Lung (tissue), 11 donors: ENCODE measurements at regions not wholly inside any gene's neighbourhood (a gene's known extent, or its start where the extent isn't known, plus 50 kb on each side); places are given as distances from the start of the nearest gene placed in this dataset.
A peak's percentile ranks its signal among the peaks of the same experiment; 100 is the strongest.

Experiments used
- ATAC-seq: fragments of 200-7000 bp; cut with Tn5 transposase; one replicate; pipeline ENCODE4 v1.9.1; 2020; ENCODE audit warnings: moderate number of reproducible peaks; ENCODE audit not compliant: insufficient read depth, low FRiP score
- DNase-seq, 3 donors: peaks; one replicate each; pipeline ENCODE4 v3.0.0-alpha.2; 2013 to 2017
- H3K27ac ChIP-seq, 2 donors: one replicate each; pipeline ENCODE4 v1.5.1; 2013; ENCODE audit warnings: mild to moderate bottlenecking in 2 of 2, moderate library complexity in 2 of 2, control low read depth in 1 of 2, inconsistent platforms in 1 of 2, low read depth in 1 of 2, low read length in 1 of 2
- H3K27me3 ChIP-seq, 3 donors: one replicate each; pipeline ENCODE4 v1.5.1; 2013; ENCODE audit warnings: low read length in 2 of 3; ENCODE audit not compliant: control insufficient read depth in 3 of 3, insufficient read depth in 3 of 3
- H3K36me3 ChIP-seq, 4 donors: one replicate each; pipeline ENCODE4 v1.5.1; 2013; ENCODE audit warnings: low read length in 4 of 4, mild to moderate bottlenecking in 1 of 4, moderate library complexity in 1 of 4; ENCODE audit not compliant: control insufficient read depth in 4 of 4, insufficient read depth in 4 of 4
- H3K4me1 ChIP-seq, 5 donors: one replicate each; pipeline ENCODE4 v1.5.1; 2013; ENCODE audit warnings: low read length in 5 of 5, mild to moderate bottlenecking in 2 of 5, moderate library complexity in 1 of 5; ENCODE audit not compliant: control insufficient read depth in 5 of 5, insufficient read depth in 5 of 5
- H3K4me3 ChIP-seq: one replicate; pipeline ENCODE4 v1.5.1; 2013; ENCODE audit warnings: mild to moderate bottlenecking, control low read depth, moderate library complexity
- H3K9ac ChIP-seq, 2 donors: one replicate each; pipeline ENCODE4 v1.5.1; 2013; ENCODE audit warnings: low read length in 2 of 2, control low read depth in 1 of 2; ENCODE audit not compliant: insufficient read depth in 1 of 2
- H3K9me3 ChIP-seq, 4 donors: one replicate each; pipeline ENCODE4 v1.5.1; 2013; ENCODE audit warnings: low read length in 3 of 4, mild to moderate bottlenecking in 1 of 4, moderate library complexity in 1 of 4; ENCODE audit not compliant: control insufficient read depth in 4 of 4, insufficient read depth in 3 of 4
- WGBS, 2 donors: extraction: QIAGEN DNeasy Blood & Tissue Kit; methylation state at CpG; one replicate each; pipeline ENCODE4 v1.1.7; 2013; 5-methylcytosine and 5-hydroxymethylcytosine counted together
- TF ChIP-seq, protein P1 (sequence below): IDR thresholded peaks from 2 replicates; pipeline ENCODE4 v1.5.1; 2012; ENCODE audit warnings: mild to moderate bottlenecking; ENCODE audit errors: control extremely low read depth, extremely low read depth
- donor health status: control.
- donor health status: control.
- donor health status: Bipolar disorder and iron deficiency.
- donor health status: healthy.
- donor health status: DM: yes; HTN: yes; CAD: no.

DNA sequence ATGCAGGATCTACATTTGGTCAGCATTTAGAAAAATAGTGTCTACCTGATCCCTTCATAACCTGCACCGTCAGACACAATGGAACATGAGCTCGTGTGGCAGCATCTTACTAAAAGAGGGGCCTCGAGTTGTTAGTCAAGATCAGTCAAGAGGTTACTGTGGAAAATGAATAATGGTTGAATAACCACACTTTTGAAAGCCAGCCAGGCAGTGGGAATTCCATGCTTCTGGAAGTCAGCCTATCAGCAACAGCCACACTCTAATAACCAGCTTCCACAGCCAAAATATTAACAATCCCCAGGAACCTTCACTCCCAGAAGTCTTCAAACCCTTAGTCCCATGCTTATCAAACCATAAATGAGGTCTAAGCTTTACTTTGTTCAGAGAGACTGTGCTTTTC lies 234.3 kb downstream of the HS3ST1 start:
- H3K27me3 ChIP-seq = no peaks in the 10 kb centered on the region
- TF ChIP-seq, protein P1, sequence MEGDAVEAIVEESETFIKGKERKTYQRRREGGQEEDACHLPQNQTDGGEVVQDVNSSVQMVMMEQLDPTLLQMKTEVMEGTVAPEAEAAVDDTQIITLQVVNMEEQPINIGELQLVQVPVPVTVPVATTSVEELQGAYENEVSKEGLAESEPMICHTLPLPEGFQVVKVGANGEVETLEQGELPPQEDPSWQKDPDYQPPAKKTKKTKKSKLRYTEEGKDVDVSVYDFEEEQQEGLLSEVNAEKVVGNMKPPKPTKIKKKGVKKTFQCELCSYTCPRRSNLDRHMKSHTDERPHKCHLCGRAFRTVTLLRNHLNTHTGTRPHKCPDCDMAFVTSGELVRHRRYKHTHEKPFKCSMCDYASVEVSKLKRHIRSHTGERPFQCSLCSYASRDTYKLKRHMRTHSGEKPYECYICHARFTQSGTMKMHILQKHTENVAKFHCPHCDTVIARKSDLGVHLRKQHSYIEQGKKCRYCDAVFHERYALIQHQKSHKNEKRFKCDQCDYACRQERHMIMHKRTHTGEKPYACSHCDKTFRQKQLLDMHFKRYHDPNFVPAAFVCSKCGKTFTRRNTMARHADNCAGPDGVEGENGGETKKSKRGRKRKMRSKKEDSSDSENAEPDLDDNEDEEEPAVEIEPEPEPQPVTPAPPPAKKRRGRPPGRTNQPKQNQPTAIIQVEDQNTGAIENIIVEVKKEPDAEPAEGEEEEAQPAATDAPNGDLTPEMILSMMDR = no peak
- peaks cover 0 to 7% (median 1%) of the 10 kb centered on the region in 5 donors for H3K4me1 ChIP-seq
- no peaks in the 10 kb centered on the region for H3K36me3 ChIP-seq
- H3K4me3 ChIP-seq = no peak overlapping the region
- WGBS, 2 donors = 58 to 75% methylated on average over 3 of the region's 3 CpGs
- peaks cover 0 to 2% (median 0%) of the 10 kb centered on the region in 4 donors for H3K9me3 ChIP-seq
- no peak overlapping the region for H3K27ac ChIP-seq
- ATAC-seq = no peak
- H3K9ac ChIP-seq = no peak overlapping the region
- no peak for DNase-seq

DNA sequence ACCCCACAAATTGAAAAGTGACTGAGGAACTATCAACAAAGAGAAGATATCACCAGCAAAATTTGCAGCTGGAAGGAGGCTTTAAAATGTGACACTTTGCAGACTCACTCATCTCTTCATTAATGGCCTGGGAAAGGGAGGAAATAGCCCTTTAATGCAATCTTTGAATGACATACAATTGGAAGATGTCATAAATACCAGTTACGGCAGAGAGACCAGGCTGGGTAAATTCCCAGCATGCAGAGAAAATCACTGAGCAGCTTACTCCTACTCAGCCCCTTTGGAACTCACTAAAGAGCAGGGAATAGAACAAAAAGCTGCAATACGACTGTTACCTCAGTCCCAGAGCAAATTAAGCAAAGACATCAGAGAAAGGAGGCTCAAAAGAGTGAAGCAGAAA lies 238.9 kb downstream of the HS3ST1 start:
- H3K27ac ChIP-seq = no peak overlapping the region
- ATAC-seq (no peak), DNase-seq (no peak)
- no peaks in the 10 kb centered on the region for H3K36me3 ChIP-seq
- no peak overlapping the region for H3K4me3 ChIP-seq
- TF ChIP-seq, protein P1 = no peak
- peaks cover 0 to 11% (median 3%) of the 10 kb centered on the region in 5 donors for H3K4me1 ChIP-seq
- peaks cover 0 to 2% (median 0%) of the 10 kb centered on the region in 4 donors for H3K9me3 ChIP-seq
- 21 to 24% methylated on average over 2 of the region's 2 CpGs for WGBS, 2 donors
- no peaks in the 10 kb centered on the region for H3K27me3 ChIP-seq
- H3K9ac ChIP-seq = no peak overlapping the region

DNA sequence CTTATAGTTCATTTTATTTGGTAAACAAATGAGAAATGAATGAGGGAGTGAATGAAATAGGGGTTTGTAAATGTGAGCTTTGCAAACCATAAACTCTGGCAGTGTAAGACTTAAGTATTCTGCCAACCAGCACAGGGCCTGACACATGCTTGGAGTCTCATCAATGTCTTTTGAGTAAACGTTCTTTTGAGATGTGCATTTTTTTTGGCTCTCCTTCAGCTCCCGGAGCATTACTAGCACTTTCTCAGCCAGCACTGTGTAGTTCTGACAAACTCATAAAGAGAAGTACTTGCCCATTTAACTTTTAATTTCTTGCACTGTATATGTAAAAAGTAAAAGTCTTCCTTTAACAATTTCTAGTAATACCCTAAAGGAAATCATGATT lies 245.3 kb downstream of the HS3ST1 start:
- DNase-seq (peak; percentile 25 to 74 (median 69)), ATAC-seq (no peak)
- no peak overlapping the region for H3K4me3 ChIP-seq
- H3K4me1 ChIP-seq = no peaks in the 10 kb centered on the region
- no peaks in the 10 kb centered on the region for H3K9me3 ChIP-seq
- 44 to 66% methylated on average over 2 of the region's 2 CpGs for WGBS, 2 donors
- TF ChIP-seq, protein P1 = no peak
- no peaks in the 10 kb centered on the region for H3K27me3 ChIP-seq
- H3K27ac ChIP-seq = no peak overlapping the region
- H3K36me3 ChIP-seq = no peaks in the 10 kb centered on the region
- no peak overlapping the region for H3K9ac ChIP-seq
